Stimulated activated CD8-positive, alpha-beta memory T cell treated with anti-CD3 and anti-CD28 coated beads, Interleukin-4, amount 100 ng/mL, for 1 hour (primary cell): ENCODE measurements at regions not wholly inside any gene's neighbourhood (a gene's known extent, or its start where the extent isn't known, plus 50 kb on each side); places are given as distances from the start of the nearest gene placed in this dataset.

Experiments
- DNase-seq, 2 donors: peaks; one replicate each; pipeline ENCODE4 v3.0.0-alpha.2; 2020; ENCODE audit warnings: low read depth in 2 of 2, low spot score in 1 of 2

GRCh38 chr15:39320886-39321285, 260.0 kb upstream of the THBS1 start:
- DNase-seq: no peak

GRCh38 chr15:39321977-39322376, 258.9 kb upstream of the THBS1 start:
- DNase-seq: no peak

GRCh38 chr15:39323157-39323556, 257.7 kb upstream of the THBS1 start:
- no peak for DNase-seq

GRCh38 chr15:39323706-39324105, 257.2 kb upstream of the THBS1 start:
- no peak for DNase-seq

GRCh38 chr15:39326306-39326975, 254.4 kb upstream of the THBS1 start:
- DNase-seq: no peak

GRCh38 chr15:39327005-39327730, 253.7 kb upstream of the THBS1 start:
- no peak for DNase-seq

- no peak for DNase-seq
Observed at GRCh38 chr15:39330061-39330460, 250.8 kb upstream of the THBS1 start.

- no peak for DNase-seq
Observed at GRCh38 chr15:39331584-39331983, 249.3 kb upstream of the THBS1 start.

- no peak for DNase-seq
Observed at GRCh38 chr15:39332846-39333245, 248.0 kb upstream of the THBS1 start.

GRCh38 chr15:39333393-39333792, 247.5 kb upstream of the THBS1 start:
- no peak for DNase-seq

GRCh38 chr15:39333896-39334295, 247.0 kb upstream of the THBS1 start:
- DNase-seq: no peak

- DNase-seq: no peak
Observed at GRCh38 chr15:39336926-39337325, 244.0 kb upstream of the THBS1 start.

GRCh38 chr15:39338251-39338650, 242.6 kb upstream of the THBS1 start:
- no peak for DNase-seq

GRCh38 chr15:39340903-39341645, 239.8 kb upstream of the THBS1 start:
- DNase-seq: no peak

GRCh38 chr15:39344662-39345141, 236.2 kb upstream of the THBS1 start:
- no peak for DNase-seq

- DNase-seq: no peak
Observed at GRCh38 chr15:39345176-39345575, 235.7 kb upstream of the THBS1 start.

GRCh38 chr15:39347453-39347852, 233.4 kb upstream of the THBS1 start:
- no peak for DNase-seq

GRCh38 chr15:39350785-39351184, 230.1 kb upstream of the THBS1 start:
- no peak for DNase-seq

GRCh38 chr15:39354189-39354588, 226.7 kb upstream of the THBS1 start:
- no peak for DNase-seq

- DNase-seq: no peak
Observed at GRCh38 chr15:39357480-39358268, 223.2 kb upstream of the THBS1 start.

- no peak for DNase-seq
Observed at GRCh38 chr15:39358441-39359041, 222.3 kb upstream of the THBS1 start.
